ENCODE measurements at regions not wholly inside any gene's neighbourhood (a gene's known extent, or its start where the extent isn't known, plus 50 kb on each side); places are given as distances from the start of the nearest gene placed in this dataset.

- no peak for TF ChIP-seq OSR1 (CRISPR knock-in tag; IDR thresholded peaks at IDR 0.05)
- TF ChIP-seq ZFP3 (CRISPR knock-in tag; IDR thresholded peaks at IDR 0.05): no peak
- no peak for TF ChIP-seq ZFP30 (CRISPR knock-in tag; IDR thresholded peaks at IDR 0.05)
- TF ChIP-seq ZNF565 (CRISPR knock-in tag; conservative IDR thresholded peaks at IDR 0.05; ENCODE audit: low read depth): no peak
- no peak for TF ChIP-seq ESRRG (CRISPR knock-in tag; IDR thresholded peaks at IDR 0.05)
- TF ChIP-seq BACH2 (CRISPR knock-in tag; IDR thresholded peaks at IDR 0.05; ENCODE audit: borderline replicate concordance): no peak
- no peak for TF ChIP-seq CSDC2 (CRISPR knock-in tag; IDR thresholded peaks at IDR 0.05)
- TF ChIP-seq TSHZ2 (CRISPR knock-in tag; IDR thresholded peaks at IDR 0.05): no peak
- TF ChIP-seq ZC3H10 (CRISPR knock-in tag; IDR thresholded peaks at IDR 0.05): no peak
- TF ChIP-seq ISL1 (CRISPR knock-in tag; IDR thresholded peaks at IDR 0.05): no peak
- TF ChIP-seq GLIS3 (CRISPR knock-in tag; IDR thresholded peaks at IDR 0.05): no peak
- TF ChIP-seq ZNF70 (CRISPR knock-in tag; IDR thresholded peaks at IDR 0.05): no peak
- TF ChIP-seq PATZ1 (CRISPR knock-in tag; IDR thresholded peaks at IDR 0.05; ENCODE audit: borderline replicate concordance): no peak
- no peak for TF ChIP-seq CSRNP3 (CRISPR knock-in tag; IDR thresholded peaks at IDR 0.05)
- TF ChIP-seq CREB5 (CRISPR knock-in tag; IDR thresholded peaks at IDR 0.05; ENCODE audit: low read depth): no peak
- TF ChIP-seq ARNTL (CRISPR knock-in tag; IDR thresholded peaks at IDR 0.05; ENCODE audit: borderline replicate concordance, low read depth): no peak
- TF ChIP-seq TCF4 (CRISPR knock-in tag; IDR thresholded peaks at IDR 0.05; ENCODE audit: borderline replicate concordance): no peak
- TF ChIP-seq ZNF8 (CRISPR knock-in tag; IDR thresholded peaks at IDR 0.05): no peak
- TF ChIP-seq PPARA (CRISPR knock-in tag; IDR thresholded peaks at IDR 0.05; ENCODE audit: borderline replicate concordance): no peak
- no peak for TF ChIP-seq POU6F1 (CRISPR knock-in tag; IDR thresholded peaks at IDR 0.05; ENCODE audit: borderline replicate concordance, low read depth)
- ATAC-seq: no peak
Measured at GRCh38 chr11:119501777-119502405, 78.9 kb upstream of the THY1 start.

GRCh38 chr11:119497717-119498116, 74.7 kb upstream of the THY1 start:
- TF ChIP-seq BACH2 (CRISPR knock-in tag; IDR thresholded peaks at IDR 0.05; ENCODE audit: borderline replicate concordance) (no peak), ZNF8 (CRISPR knock-in tag; IDR thresholded peaks at IDR 0.05) (no peak), ISL1 (CRISPR knock-in tag; IDR thresholded peaks at IDR 0.05) (no peak), ESRRG (CRISPR knock-in tag; IDR thresholded peaks at IDR 0.05) (no peak)
- no peak for ATAC-seq

- ATAC-seq: no peak
- TF ChIP-seq PPARA (CRISPR knock-in tag; IDR thresholded peaks at IDR 0.05; ENCODE audit: borderline replicate concordance) (no peak), ZNF70 (CRISPR knock-in tag; IDR thresholded peaks at IDR 0.05) (no peak), OSR1 (CRISPR knock-in tag; IDR thresholded peaks at IDR 0.05) (no peak), ZNF8 (CRISPR knock-in tag; IDR thresholded peaks at IDR 0.05) (no peak), ZFP3 (CRISPR knock-in tag; IDR thresholded peaks at IDR 0.05) (no peak), SNAI2 (CRISPR knock-in tag; IDR thresholded peaks at IDR 0.05) (no peak), ZC3H10 (CRISPR knock-in tag; IDR thresholded peaks at IDR 0.05) (no peak), BACH2 (CRISPR knock-in tag; IDR thresholded peaks at IDR 0.05; ENCODE audit: borderline replicate concordance) (no peak), ESRRG (CRISPR knock-in tag; IDR thresholded peaks at IDR 0.05) (no peak), ZNF565 (CRISPR knock-in tag; conservative IDR thresholded peaks at IDR 0.05; ENCODE audit: low read depth) (no peak), ARNTL (CRISPR knock-in tag; IDR thresholded peaks at IDR 0.05; ENCODE audit: borderline replicate concordance, low read depth) (no peak), PATZ1 (CRISPR knock-in tag; IDR thresholded peaks at IDR 0.05; ENCODE audit: borderline replicate concordance) (no peak), TSHZ2 (CRISPR knock-in tag; IDR thresholded peaks at IDR 0.05) (no peak), RARB (CRISPR knock-in tag; IDR thresholded peaks at IDR 0.05) (no peak)
Measured at GRCh38 chr11:119496997-119497396, 74.0 kb upstream of the THY1 start.
